Stimulated activated CD4-positive, alpha-beta T cell treated with anti-CD3 and anti-CD28 coated beads, TNF-alpha, amount 100 ng/mL, for 1 hour (primary cell): ENCODE measurements at regions not wholly inside any gene's neighbourhood (a gene's known extent, or its start where the extent isn't known, plus 50 kb on each side); places are given as distances from the start of the nearest gene placed in this dataset.

ENCODE experiments used
- DNase-seq, 3 donors: peaks; one replicate each; pipeline ENCODE4 v3.0.0-alpha.2; 2020; ENCODE audit warnings: low read depth in 3 of 3, low spot score in 1 of 3

GRCh38 chr1:8267307-8267706, 50.6 kb upstream of the SLC45A1 start:
- no peak for DNase-seq

- no peak for DNase-seq
Observed at GRCh38 chr1:8266436-8267165, 51.3 kb upstream of the SLC45A1 start.

- no peak for DNase-seq
Observed at GRCh38 chr1:8263791-8264190, 54.1 kb upstream of the SLC45A1 start.

GRCh38 chr1:8261398-8261762, 56.5 kb upstream of the SLC45A1 start:
- no peak for DNase-seq

GRCh38 chr1:8259498-8260290, 58.2 kb upstream of the SLC45A1 start:
- DNase-seq, result no peak

GRCh38 chr1:8257621-8258020, 60.3 kb upstream of the SLC45A1 start:
- DNase-seq, result no peak

- no peak for DNase-seq
Observed at GRCh38 chr1:8256321-8256720, 61.6 kb upstream of the SLC45A1 start.

- no peak for DNase-seq
Observed at GRCh38 chr1:8255712-8256111, 62.2 kb upstream of the SLC45A1 start.

GRCh38 chr1:8252266-8252951, 65.5 kb upstream of the SLC45A1 start:
- no peak for DNase-seq

GRCh38 chr1:8251635-8252034, 66.3 kb upstream of the SLC45A1 start:
- no peak for DNase-seq

GRCh38 chr1:8249838-8250237, 68.1 kb upstream of the SLC45A1 start:
- no peak for DNase-seq

GRCh38 chr1:8247811-8248436, 70.0 kb upstream of the SLC45A1 start:
- no peak for DNase-seq

- no peak for DNase-seq
Observed at GRCh38 chr1:8244304-8244703, 73.6 kb upstream of the SLC45A1 start.

GRCh38 chr1:8242498-8242897, 75.4 kb upstream of the SLC45A1 start:
- no peak for DNase-seq

GRCh38 chr1:8241417-8242014, 76.4 kb upstream of the SLC45A1 start:
- DNase-seq, result no peak

- DNase-seq, result no peak
Observed at GRCh38 chr1:8239306-8240023, 78.4 kb upstream of the SLC45A1 start.

GRCh38 chr1:8239039-8239305, 78.9 kb upstream of the SLC45A1 start:
- no peak for DNase-seq

- DNase-seq, result no peak
Observed at GRCh38 chr1:8238141-8239038, 79.5 kb upstream of the SLC45A1 start.

GRCh38 chr1:8232036-8232757, 85.7 kb upstream of the SLC45A1 start:
- DNase-seq, result no peak
